ENCODE measurements at regions not wholly inside any gene's neighbourhood (a gene's known extent, or its start where the extent isn't known, plus 50 kb on each side); places are given as distances from the start of the nearest gene placed in this dataset.

- TF ChIP-seq EZH2 (IDR thresholded peaks at IDR 0.05; ENCODE audit: low read length, missing control alignments) (no peak), CTCF (conservative IDR thresholded peaks at IDR 0.05 in 1 of 2, IDR thresholded peaks at IDR 0.05 in 1 of 2; ENCODE audit: low read depth in 1 of 2, low read length in 2 of 2) (no peak)
Measured at GRCh38 chr18:78503129-78503528, 476.5 kb upstream of the SALL3 start.

All from fibroblast of lung (primary cell).